NK-92 treated with Interleukin-12 subunit alpha and Interleukin-12 subunit beta, amount 100 ng/mL, for 24 hours (cell line): ENCODE measurements at regions not wholly inside any gene's neighbourhood (a gene's known extent, or its start where the extent isn't known, plus 50 kb on each side); places are given as distances from the start of the nearest gene placed in this dataset.

ENCODE experiments used
- DNase-seq: peaks from one replicate; lab custom pipeline; 2025; lab: John Stamatoyannopoulos, UW

GRCh38 chr14:58814466-58814865 lies 176.7 kb downstream of the DACT1 start:
- no peak for DNase-seq

- DNase-seq: no peak
Measured at GRCh38 chr14:58815161-58815701, 177.5 kb downstream of the DACT1 start.

GRCh38 chr14:58815794-58816193 lies 178.0 kb downstream of the DACT1 start:
- no peak for DNase-seq

- no peak for DNase-seq
Measured at GRCh38 chr14:58816416-58817115, 178.8 kb downstream of the DACT1 start.

GRCh38 chr14:58817846-58818245 lies 180.1 kb downstream of the DACT1 start:
- no peak for DNase-seq

DNA sequence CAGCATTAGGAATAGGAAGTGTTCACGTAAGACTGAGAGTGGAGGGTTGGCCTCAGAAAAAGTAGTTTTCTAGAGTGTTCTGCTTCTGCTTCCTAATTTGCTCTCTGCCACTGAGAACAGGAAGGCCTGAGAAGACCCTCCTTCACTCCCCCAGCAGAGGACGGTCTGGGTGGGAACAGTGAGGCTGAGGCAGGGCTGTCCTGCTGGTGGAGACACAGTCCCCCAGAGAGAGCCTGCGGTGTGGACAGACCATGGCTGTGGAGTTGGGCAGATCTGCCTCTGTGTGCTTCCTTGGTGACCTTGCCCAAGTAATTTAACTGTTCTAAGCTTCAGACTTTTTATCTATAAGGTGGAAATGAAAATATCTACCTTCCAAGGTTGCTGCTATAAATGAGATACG lies 182.3 kb downstream of the DACT1 start:
- DNase-seq: no peak

DNA sequence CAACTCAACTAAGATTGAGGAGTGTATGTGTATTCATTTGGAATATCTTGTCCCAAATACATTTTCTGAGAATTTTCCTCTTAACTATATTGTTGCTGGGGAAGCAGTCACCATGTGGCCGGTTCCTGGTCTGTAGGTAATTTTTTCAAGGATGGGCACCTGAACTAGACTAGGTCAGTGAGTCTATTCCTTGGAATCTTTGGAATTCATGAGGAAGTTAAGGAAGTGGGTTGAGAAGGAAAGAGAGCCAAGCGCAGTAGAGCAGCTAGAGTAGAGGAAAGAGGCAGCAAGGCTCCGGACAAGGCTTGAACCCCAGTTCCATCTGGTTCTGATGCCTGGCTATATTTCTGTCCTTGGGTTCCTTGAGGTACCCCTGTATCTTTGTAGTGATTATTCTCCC lies 183.7 kb downstream of the DACT1 start:
- DNase-seq: no peak

DNA sequence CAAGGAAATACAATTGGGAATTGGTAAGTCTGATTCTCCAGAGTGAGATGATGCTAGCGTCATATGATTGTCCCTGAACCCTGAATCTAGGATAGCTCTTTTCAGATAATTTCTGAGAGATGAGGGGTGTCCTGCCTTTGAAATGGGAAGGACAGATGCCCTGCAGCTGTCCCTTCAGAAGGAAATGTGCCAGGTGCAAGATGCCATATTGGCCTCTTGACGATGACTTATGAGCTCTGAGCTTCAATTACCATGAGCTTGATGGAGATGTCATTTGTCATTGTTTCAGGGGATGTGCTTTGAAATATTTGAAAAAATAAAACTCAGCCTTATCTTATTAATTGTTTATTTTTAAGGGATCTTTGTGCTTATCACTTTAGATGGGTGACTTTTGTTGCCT lies 185.1 kb downstream of the DACT1 start:
- no peak for DNase-seq

DNA sequence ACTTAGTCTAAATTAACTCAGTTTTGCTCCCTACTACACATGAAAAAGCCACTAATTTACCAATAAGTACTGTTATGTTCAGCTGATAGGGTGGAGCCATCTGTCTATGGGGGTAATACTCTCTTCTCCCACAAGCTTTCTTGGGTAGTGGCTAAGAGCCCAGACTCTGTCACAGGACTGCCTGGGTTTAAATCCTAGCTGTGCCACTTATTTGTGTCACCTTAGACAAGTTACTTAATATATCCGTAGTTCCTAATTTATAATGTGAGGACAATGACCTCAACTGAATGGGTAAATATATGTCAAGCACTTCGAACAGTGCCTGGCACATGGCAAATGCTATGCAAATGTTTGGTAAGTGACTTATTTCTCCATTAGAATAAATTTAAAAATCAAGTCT lies 185.6 kb downstream of the DACT1 start:
- DNase-seq: no peak

DNA sequence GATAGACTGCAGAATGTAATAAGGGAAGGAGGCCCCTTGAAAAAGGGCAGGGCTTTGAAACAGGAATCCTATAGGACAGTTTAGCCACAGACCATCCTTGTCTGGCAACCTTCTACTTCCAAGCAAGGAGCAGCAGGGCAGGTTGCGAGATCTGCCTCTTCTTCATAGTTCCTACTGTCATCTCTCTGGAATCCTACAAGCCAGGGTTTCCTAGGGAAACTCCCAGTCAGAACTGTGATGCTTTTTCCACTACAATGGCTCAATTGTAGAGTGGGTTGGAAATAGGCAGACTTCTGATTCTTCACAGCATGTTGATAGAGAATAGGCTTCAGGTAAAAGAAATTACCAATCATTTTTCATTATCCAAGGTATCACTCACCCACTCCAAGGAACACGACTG lies 186.3 kb downstream of the DACT1 start:
- no peak for DNase-seq

- no peak for DNase-seq
Measured at GRCh38 chr14:58824796-58825195, 187.0 kb downstream of the DACT1 start.

- DNase-seq: no peak
Measured at GRCh38 chr14:58825606-58826005, 187.8 kb downstream of the DACT1 start.

DNA sequence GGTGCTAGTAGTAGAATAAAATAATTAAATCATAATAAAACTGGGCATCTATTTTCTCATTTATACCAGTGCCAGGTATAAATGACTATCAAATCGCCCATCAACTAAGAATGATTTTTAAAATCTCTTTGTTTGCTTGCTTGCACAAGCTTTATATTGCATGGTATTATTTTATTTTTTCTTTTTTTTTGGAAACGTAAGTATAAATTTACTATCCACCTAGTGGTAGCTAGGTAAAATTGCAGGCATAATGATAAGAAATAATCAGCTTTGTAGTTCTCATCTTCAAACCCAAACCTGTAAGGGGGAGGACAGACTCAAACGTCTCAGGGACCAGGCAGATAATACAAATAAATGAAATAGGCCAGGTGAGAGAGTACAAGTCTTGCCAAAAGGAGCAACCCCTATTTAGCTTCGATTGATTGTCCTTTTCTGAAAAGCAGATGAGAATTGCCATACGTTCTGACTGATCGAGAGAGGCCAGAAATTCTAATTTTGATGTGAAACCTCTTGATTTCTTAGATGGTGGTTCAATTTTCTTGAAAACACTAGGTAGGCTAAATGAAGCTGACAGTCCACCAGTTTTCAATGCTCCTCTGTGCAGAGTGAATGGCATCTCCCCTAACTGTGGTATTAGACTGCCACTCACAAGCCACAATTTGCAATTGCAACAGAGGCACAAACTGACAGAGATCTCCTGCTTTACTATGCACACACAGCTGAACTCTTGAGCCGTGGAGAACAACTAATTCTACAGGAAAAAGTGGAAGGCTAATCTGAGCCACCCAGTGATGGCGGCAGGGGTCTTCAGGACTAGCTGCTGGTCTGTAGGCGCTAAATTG lies 189.3 kb downstream of the DACT1 start:
- DNase-seq: no peak

DNA sequence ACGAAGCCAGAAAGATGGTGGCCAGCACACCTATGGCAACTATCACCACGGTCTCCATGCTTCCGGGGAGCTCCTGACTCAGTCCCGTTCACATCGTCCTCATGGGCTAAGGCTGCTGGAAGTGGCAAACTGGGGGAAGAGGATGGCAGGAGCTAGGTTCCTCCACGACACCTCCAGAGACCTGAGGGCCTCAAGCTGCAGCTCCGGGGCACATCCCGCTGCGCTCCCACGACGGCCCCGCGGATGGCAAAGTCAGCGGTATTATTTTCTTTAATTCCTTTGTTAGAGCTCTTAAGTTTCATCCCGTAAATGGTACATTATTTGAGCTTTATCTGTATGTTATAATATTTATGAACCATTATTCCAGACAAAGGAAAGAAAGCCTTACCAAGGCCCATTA lies 190.5 kb downstream of the DACT1 start:
- DNase-seq: no peak

GRCh38 chr14:58829594-58829993 lies 191.8 kb downstream of the DACT1 start:
- DNase-seq: no peak

DNA sequence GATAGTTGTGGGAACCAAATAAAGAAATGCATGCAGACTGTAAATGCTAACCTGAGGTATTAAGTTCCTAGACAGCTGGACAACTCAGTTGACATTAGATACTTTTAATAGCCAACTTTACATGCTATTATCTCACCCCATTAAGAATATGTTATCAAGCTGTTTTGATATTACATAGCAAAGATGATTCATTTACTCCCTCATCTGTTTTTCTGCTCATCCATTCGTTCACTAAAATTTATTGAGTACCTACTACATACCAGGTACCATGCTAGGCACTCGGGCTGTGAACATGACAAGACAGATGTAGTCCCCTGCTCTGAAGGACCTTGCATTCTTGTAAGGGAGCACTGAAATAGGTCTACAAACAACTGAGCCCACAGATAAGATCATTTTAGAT lies 192.4 kb downstream of the DACT1 start:
- DNase-seq: no peak

- DNase-seq: no peak
Measured at GRCh38 chr14:58832095-58832521, 194.3 kb downstream of the DACT1 start.

DNA sequence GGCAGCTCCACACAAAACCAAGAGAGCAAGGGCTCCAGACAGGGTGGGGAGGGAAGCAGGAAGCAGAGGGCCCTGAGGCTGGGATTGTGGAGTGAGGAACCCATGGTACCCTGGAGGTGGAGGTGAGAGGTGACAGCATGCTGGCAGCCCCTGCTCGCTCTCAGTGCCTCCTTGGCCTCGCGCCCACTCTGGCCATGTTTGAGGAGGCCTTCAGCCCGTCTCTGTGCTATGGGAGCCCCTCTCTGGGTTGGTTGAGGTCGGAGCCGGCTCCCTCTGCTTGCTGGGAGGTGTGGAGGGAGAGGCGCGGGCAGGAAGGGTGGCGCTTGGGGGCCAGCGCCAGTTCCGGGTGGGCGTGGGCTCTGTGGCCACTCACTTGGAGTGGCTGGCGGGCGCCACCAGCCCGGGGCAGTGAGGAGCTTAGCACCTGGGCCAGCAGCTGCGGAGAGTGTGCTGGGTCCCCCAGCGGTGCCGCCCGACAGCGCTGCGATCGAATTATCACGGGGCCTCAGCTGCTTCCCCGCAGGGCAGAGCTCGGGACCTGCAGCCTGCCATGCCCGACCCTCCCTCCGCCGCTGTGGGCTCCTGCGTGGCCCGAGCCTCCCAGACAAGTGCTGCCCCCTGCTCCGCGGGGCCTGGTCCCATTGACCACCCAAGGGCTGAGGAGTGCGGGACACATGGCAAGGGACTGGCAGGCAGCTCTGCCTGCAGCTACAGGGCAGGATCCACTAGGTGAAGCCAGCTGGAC lies 196.0 kb downstream of the DACT1 start:
- DNase-seq: no peak

- no peak for DNase-seq
Measured at GRCh38 chr14:58836303-58836974, 198.7 kb downstream of the DACT1 start.

- no peak for DNase-seq
Measured at GRCh38 chr14:58839233-58839632, 201.5 kb downstream of the DACT1 start.

DNA sequence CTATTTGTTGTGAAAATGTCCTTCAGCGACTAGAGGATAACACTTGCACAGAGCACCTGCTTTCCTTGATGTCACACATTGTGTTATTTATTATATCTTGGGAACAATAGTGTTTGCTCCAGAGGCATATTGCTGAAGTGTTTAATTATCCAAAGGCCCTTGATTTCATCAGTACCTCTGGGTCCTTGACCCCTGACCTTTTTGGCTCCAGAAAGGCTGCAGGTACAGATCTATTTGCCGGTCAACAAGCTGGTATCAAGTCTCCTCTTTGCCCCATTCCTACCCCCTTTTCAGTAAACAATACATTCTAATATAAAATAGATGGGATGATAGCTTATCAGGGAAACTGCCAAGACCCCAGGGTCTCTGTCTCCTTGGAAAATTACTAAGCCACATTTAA lies 206.8 kb downstream of the DACT1 start:
- DNase-seq: no peak
